Hematopoietic multipotent progenitor cell (in vitro differentiated cells): ENCODE measurements at regions not wholly inside any gene's neighbourhood (a gene's known extent, or its start where the extent isn't known, plus 50 kb on each side); places are given as distances from the start of the nearest gene placed in this dataset.

Source experiments
- DNase-seq, 3 donors: peaks; one replicate each; pipeline ENCODE4 v3.0.0-alpha.2; 2011 to 2015; ENCODE audit warnings: low read depth in 2 of 3, low spot score in 2 of 3

DNA sequence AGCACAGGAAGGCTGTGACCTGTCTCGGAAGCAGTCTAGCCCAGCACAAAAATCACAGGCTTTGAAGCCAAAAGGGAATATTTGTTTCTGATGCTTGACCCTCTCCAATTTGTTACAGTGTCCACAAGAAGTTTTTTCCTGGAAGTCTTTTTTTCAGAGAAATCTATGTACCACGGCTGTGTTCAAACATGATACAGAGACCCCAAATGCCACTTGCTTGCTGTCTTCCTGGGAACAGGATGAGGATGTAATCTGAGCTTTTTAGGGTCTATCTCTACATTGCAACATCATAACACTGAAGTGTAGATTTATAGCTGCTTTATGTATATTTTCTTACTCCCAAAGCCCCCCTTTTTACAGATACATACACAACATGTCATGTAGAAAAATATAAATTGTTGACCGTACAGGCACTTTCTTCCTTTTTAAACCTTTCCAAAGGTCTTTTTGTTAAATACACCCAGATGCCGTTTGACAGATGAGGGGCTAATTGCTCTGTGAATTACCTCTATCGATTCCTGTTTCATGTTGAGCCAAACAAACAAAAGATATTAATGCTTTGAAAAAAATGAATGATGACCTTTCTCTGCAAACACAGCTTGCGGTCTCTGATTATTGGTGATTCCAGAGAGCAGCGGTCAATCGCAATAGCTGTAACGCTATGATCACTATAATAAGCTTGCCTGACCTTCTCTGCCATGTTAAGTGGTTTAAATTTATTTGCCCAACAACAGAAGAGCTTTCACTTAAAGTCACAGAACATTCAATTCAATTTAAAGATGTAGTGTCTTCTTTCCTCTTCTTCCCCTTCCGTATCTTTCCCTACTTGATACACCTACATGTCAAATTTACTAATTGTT is 875.9 kb upstream of the NR2F2 start:
- no peak for DNase-seq

- DNase-seq, result no peak
These were observed 873.0 kb upstream of the NR2F2 start for GRCh38 chr15:95457520-95457919.

GRCh38 chr15:95458721-95459120 is 871.8 kb upstream of the NR2F2 start:
- no peak for DNase-seq

GRCh38 chr15:95459273-95459672 is 871.2 kb upstream of the NR2F2 start:
- DNase-seq, result no peak

- DNase-seq, result no peak
These were observed 866.0 kb upstream of the NR2F2 start for GRCh38 chr15:95464509-95464908.

- DNase-seq, result no peak
These were observed 861.7 kb upstream of the NR2F2 start for GRCh38 chr15:95468820-95469219.

- DNase-seq, result no peak
These were observed 861.0 kb upstream of the NR2F2 start for GRCh38 chr15:95469496-95470000.

DNA sequence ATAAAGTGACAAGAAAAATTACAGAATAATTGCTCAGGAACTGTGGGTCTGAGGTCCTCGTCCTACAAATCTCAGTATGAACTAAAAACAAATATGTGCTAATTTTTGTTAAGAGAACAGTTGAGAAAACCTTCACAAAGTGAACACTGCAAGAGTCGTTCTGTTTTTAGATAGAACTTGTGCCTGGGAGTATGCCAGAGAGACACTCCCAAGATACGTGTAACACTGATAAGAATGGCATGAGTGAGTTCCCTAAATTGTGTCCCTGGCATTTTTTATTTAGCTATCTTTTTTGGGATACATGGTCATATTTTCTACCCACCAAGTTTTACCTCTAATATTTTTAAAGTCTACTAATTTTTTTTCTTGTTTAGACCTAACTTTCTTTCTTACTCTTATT is 860.0 kb upstream of the NR2F2 start:
- no peak for DNase-seq

DNA sequence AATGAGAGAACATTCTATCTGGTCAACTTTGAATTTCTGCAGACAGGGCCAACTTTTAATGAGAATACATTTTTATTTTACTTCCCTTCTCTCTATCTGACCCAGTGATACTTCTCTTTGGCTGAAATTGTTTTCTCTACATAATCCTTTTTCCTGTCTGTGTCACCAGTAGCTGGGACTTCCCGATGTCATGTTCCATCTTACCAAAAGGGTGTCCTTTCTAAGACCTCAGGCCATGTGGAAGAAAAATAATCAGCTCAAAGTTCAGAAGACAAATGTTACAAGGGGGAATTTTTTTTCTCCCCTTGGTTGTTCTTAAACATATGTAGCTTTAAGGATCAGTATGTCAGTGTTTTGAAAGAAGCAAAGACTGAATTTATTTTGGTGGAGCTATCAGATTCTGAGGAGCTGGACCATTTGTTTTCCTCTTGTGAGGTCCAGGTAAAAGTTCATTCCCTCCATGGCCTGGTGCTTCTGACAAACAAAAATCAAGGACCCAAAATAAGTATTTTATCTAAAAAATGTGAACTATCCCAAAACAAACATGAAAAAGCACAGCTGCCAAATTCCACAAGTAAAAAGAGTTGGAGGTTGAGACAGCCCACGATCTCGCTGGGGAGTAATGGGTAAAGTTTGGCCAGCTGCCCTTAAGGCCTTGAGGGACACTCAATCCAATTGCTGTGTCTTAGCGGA is 859.4 kb upstream of the NR2F2 start:
- no peak for DNase-seq

DNA sequence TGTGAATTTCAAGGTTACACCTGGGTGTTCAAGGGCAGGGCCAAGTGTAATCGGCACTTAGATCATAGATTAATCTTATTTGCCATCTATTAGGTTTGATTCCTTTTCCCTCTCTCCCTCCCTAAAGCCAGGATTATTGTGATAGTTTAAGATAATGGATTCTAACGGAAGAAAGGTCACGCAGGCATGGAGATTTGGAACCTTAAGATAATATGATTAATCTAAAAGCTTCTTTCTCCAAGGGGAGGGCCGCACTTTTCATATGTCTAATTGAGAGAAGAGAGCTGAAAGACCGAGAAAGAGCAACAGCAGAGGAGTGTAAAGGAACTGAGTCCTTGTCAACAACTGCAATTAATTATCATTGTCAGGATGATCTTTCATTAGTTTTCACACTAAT is 858.8 kb upstream of the NR2F2 start:
- DNase-seq, result no peak

DNA sequence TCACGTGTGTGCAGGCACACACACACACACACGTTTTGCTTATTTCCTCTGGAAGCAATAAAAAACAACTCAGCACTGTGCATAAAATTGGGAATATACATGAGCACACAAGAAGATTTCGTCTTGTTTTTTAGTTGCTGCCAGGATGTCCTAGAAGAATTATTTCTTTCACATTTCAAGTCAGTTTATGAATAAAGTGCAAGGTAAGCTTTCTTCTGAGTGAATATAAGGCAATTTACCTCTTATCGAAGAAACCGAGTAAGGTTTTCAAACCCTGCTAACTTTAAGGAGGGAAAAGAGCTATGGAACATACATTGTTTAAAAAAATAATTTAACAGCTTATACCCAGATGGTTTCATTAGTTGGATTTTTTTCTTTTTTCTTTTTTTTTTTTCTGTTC is 855.4 kb upstream of the NR2F2 start:
- no peak for DNase-seq

DNA sequence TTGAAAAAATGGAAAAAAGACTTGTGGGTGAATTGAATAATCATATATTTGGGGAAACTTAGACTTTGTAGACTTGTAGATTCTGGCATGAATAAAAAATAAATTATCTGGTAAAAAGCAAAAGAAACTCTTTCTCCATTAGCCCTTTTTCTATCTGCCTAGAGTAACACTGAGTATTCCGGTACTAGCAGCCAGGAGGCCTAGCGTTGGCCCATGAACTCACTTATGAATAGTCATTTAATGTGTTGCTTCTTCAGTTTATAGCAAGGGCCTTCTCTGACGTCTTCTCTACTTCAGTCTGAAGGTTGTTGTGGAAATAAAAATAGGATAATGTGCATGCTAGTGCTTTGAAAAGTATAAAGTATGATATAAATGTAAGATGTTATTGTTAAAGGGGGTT is 851.2 kb upstream of the NR2F2 start:
- DNase-seq, result no peak

GRCh38 chr15:95485367-95485766 is 845.1 kb upstream of the NR2F2 start:
- no peak for DNase-seq

- DNase-seq, result no peak
These were observed 844.3 kb upstream of the NR2F2 start for GRCh38 chr15:95486224-95486623.

DNA sequence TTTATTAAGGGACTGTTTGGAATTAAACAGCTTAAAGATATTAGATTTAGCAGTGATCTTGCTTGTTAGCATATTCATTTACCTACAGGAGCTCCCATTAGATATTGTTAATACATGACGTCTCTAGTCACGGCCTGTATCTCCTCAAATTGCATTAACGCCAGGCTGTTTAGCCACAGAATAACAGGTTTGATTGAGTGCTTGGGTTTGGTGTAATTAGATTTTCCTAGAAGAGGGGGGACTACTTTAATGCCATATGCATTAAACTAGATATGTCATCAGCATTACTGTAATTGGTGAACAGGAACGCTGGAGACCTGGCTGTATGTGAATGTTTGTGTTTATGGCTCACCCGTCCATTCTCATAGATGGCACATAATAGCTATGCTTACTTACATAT is 841.4 kb upstream of the NR2F2 start:
- no peak for DNase-seq

DNA sequence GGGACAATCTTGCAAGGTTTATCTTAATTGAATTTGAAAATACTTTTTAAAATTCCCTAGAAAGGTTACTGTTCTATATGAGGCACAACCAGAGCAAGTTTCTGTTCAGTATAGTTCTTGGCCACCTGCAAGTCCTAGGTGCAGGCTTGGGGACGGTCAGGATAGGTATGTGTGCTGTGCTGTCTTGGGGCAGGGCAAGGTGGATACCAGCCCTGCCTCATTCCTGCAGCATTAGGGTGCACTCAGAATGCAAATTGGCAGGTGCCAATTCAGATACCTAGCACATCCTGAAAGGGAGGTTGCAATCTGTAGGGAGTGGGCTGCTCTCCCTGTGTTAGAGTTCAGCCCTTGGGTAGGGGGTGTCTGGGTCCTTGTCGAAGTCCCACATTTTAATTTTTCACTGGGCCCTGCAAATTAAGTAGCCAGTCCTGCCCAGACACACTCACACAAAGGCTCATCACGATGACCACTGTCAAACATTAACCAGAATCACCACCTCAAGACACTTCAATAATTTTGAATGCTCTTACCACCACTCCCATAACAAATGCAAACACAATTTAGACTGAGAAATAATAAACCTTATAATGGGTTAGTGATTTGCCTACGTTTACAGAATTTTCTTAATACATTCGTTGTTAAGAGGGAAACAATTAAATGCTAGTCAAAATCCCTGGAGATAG is 838.0 kb upstream of the NR2F2 start:
- no peak for DNase-seq

- no peak for DNase-seq
These were observed 835.4 kb upstream of the NR2F2 start for GRCh38 chr15:95494971-95495541.

DNA sequence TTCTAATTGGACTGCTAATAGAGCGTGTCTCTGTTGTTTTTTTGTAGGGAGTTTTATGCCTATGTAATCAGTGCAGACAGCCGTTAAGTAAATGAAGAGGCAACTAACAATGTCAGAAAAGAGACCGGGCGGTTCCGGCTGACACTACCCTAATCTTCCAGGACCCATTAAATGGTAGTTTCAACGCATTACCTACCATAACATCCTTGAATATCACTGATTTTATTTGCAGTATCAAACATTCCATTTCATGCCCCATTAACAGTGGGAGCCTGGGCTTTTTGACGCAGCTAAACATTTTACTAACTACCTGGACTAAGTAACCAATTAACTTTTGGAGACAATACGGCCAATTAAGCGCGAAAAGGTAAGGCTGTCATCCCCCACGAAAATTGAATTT is 832.9 kb upstream of the NR2F2 start:
- no peak for DNase-seq

GRCh38 chr15:95498961-95499360 is 831.5 kb upstream of the NR2F2 start:
- DNase-seq, result no peak

- no peak for DNase-seq
These were observed 831.1 kb upstream of the NR2F2 start for GRCh38 chr15:95499397-95499796.

GRCh38 chr15:95501865-95502264 is 828.6 kb upstream of the NR2F2 start:
- no peak for DNase-seq
